Panc1 (cell line): ENCODE measurements at regions not wholly inside any gene's neighbourhood (a gene's known extent, or its start where the extent isn't known, plus 50 kb on each side); places are given as distances from the start of the nearest gene placed in this dataset.

ENCODE experiments used
- ATAC-seq: fragments of 200-7000 bp; cut with Tn5 transposase; 2 replicates; pipeline ENCODE4 v1.9.1; 2020; ENCODE audit warnings: mild to moderate bottlenecking, moderate library complexity
- BruUV-seq: library from RNA; stranded (reverse); fragments of 400-500 nt; replicated peaks from 2 replicates; lab custom pipeline; 2021; lab: Mats Ljungman, UMichigan
- CTCF ChIA-PET: fragments of 300-600 bp; sonication (Branson Sonifier 250); formaldehyde crosslinking; loops from one replicate; lab custom pipeline; 2022; ENCODE audit warnings: antibody characterized with exemption; lab: Charles Lee
- POLR2A ChIA-PET: fragments of 300-600 bp; sonication (Branson Sonifier 250); formaldehyde crosslinking; loops from one replicate; lab custom pipeline; 2022; ENCODE audit warnings: antibody characterized with exemption; lab: Charles Lee
- DNase-seq: peaks from one replicate; pipeline ENCODE4 v3.0.0-alpha.2; 2010; ENCODE audit warnings: low read depth, low spot score
- H3K27ac ChIP-seq: 2 replicates; pipeline ENCODE4 v1.5.1; 2011; ENCODE audit warnings: mild to moderate bottlenecking, low read length, inconsistent platforms
- H3K27me3 ChIP-seq: fragments of 200-500 bp; sonication (Bioruptor generic); 2 replicates; pipeline ENCODE4 v1.6.0; 2014; ENCODE audit warnings: low read length, inconsistent platforms; ENCODE audit not compliant: control insufficient read depth, insufficient read depth
- H3K36me3 ChIP-seq: fragments of 200-500 bp; sonication (Bioruptor generic); 2 replicates; pipeline ENCODE4 v1.5.1; 2014; ENCODE audit warnings: inconsistent platforms, mild to moderate bottlenecking, low read length, moderate library complexity; ENCODE audit not compliant: control insufficient read depth, insufficient read depth
- H3K4me1 ChIP-seq: 2 replicates; pipeline ENCODE4 v1.5.1; 2011; ENCODE audit warnings: inconsistent platforms, mild to moderate bottlenecking, low read length, moderate library complexity; ENCODE audit not compliant: control insufficient read depth, insufficient read depth
- H3K4me3 ChIP-seq, 2 experiments: 2 replicates each; pipeline ENCODE4 v1.5.1; 2011 to 2012; ENCODE audit warnings: low read depth in 2 of 2, low read length in 2 of 2, mild to moderate bottlenecking in 2 of 2, inconsistent platforms in 1 of 2, moderate library complexity in 1 of 2
- H3K9me3 ChIP-seq: fragments of 200-500 bp; sonication (Bioruptor generic); 2 replicates; pipeline ENCODE4 v1.5.1; 2014; ENCODE audit warnings: low read depth, mild to moderate bottlenecking, inconsistent platforms, low read length, moderate library complexity; ENCODE audit not compliant: control insufficient read depth, insufficient read depth
- POLR2AphosphoS5 ChIP-seq: IDR thresholded peaks from 2 replicates; pipeline ENCODE4 v1.6.1; 2012; ENCODE audit warnings: mild to moderate bottlenecking, low read depth, low read length, moderate library complexity
- SIN3A ChIP-seq: IDR thresholded peaks from 2 replicates; pipeline ENCODE4 v1.6.1; 2012; ENCODE audit warnings: low read depth, mild to moderate bottlenecking, low read length, moderate library complexity, borderline replicate concordance; ENCODE audit not compliant: insufficient read depth
- TCF7L2 ChIP-seq: IDR thresholded peaks from 2 replicates; pipeline ENCODE4 v1.6.1; 2011; ENCODE audit warnings: mild to moderate bottlenecking, low read depth, low read length, inconsistent platforms
- in situ Hi-C: cut with HindIII; loops from 2 replicates; pipeline ENCODE4 v1.10.0; 2016; ENCODE audit warnings: low sequenced_read_pairs, low pct_unique_long_range_greater_than_20kb
- intact Hi-C: fragments of 100-400 bp; cut with micrococcal nuclease; formaldehyde crosslinking; loops from one replicate; pipeline ENCODE4 v1.10.0; 2022; ENCODE audit not compliant: unreplicated experiment
- TF ChIP-seq, protein P1 (sequence below), 2 experiments: IDR thresholded peaks; 2 replicates each; pipeline ENCODE4 v1.6.1; 2011 to 2012; ENCODE audit warnings: low read depth in 2 of 2, control low read depth in 1 of 2, low read length in 1 of 2, mild to moderate bottlenecking in 1 of 2, moderate library complexity in 1 of 2; ENCODE audit not compliant: insufficient read depth in 1 of 2
- TF ChIP-seq, protein P2 (sequence below): fragments of 450-650 bp; IDR thresholded peaks from 2 replicates; pipeline ENCODE4 v1.5.1; 2017; ENCODE audit warnings: mild to moderate bottlenecking

DNA sequence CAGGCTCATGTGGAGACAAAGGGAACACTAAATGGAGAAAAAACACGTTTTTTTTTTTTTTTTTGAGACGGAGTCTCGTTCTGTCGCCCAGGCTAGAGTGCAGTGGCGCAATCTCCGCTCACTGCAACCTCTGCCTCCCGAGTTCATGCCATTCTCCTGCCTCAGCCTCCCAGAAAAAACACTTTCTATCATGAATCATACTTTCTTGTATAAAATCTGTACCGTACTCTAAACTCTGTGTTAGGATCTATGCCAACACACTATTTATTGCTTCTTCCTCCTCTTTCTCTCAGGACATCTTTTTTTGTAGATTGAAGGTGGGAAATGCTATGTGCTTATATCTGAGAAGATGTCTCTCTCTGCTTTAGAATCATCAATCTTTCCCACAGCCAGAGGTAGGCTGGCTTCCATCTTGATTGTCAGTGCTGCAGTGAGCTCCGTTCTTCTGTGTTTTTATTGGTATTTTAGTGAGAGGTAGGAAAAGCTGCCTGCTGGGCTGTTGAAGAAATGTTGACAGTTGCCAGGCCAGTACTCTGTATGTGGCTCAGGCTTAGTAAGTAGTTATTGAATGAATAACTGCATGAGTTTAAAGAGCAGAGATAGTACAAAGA lies 101.1 kb downstream of the GPR85 start:
- H3K27me3 ChIP-seq: no peaks in the 10 kb centered on the region; the same call in 1 of the 2 replicates
- DNase-seq (no peak), ATAC-seq (no peak)
- intact Hi-C loops (no loop called here), in situ Hi-C loops (no loop called here)
- TF ChIP-seq SIN3A (no peak), POLR2AphosphoS5 (no peak), TCF7L2 (no peak)
- TF ChIP-seq, protein P1, sequence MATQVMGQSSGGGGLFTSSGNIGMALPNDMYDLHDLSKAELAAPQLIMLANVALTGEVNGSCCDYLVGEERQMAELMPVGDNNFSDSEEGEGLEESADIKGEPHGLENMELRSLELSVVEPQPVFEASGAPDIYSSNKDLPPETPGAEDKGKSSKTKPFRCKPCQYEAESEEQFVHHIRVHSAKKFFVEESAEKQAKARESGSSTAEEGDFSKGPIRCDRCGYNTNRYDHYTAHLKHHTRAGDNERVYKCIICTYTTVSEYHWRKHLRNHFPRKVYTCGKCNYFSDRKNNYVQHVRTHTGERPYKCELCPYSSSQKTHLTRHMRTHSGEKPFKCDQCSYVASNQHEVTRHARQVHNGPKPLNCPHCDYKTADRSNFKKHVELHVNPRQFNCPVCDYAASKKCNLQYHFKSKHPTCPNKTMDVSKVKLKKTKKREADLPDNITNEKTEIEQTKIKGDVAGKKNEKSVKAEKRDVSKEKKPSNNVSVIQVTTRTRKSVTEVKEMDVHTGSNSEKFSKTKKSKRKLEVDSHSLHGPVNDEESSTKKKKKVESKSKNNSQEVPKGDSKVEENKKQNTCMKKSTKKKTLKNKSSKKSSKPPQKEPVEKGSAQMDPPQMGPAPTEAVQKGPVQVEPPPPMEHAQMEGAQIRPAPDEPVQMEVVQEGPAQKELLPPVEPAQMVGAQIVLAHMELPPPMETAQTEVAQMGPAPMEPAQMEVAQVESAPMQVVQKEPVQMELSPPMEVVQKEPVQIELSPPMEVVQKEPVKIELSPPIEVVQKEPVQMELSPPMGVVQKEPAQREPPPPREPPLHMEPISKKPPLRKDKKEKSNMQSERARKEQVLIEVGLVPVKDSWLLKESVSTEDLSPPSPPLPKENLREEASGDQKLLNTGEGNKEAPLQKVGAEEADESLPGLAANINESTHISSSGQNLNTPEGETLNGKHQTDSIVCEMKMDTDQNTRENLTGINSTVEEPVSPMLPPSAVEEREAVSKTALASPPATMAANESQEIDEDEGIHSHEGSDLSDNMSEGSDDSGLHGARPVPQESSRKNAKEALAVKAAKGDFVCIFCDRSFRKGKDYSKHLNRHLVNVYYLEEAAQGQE (IDR thresholded peaks at IDR 0.05; ENCODE audit: insufficient read depth in 1 of 2, low read depth in 2 of 2, low read length in 1 of 2): no peak
- TF ChIP-seq, protein P2, sequence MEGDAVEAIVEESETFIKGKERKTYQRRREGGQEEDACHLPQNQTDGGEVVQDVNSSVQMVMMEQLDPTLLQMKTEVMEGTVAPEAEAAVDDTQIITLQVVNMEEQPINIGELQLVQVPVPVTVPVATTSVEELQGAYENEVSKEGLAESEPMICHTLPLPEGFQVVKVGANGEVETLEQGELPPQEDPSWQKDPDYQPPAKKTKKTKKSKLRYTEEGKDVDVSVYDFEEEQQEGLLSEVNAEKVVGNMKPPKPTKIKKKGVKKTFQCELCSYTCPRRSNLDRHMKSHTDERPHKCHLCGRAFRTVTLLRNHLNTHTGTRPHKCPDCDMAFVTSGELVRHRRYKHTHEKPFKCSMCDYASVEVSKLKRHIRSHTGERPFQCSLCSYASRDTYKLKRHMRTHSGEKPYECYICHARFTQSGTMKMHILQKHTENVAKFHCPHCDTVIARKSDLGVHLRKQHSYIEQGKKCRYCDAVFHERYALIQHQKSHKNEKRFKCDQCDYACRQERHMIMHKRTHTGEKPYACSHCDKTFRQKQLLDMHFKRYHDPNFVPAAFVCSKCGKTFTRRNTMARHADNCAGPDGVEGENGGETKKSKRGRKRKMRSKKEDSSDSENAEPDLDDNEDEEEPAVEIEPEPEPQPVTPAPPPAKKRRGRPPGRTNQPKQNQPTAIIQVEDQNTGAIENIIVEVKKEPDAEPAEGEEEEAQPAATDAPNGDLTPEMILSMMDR: no peak
- BruUV-seq: no TSS peak
- POLR2A ChIA-PET: no interaction called here
- no peaks in the 10 kb centered on the region; the same call in 1 of the 2 replicates for H3K36me3 ChIP-seq
- CTCF ChIA-PET: interaction anchor here (0.6 kb wide), 1 partner anchor 1244 kb away, joined by 3 read pairs; no protein-coding TSS in a partner anchor
- no peak overlapping the region for H3K27ac ChIP-seq
- H3K4me1 ChIP-seq: no peaks in the 10 kb centered on the region
- no peaks in the 10 kb centered on the region for H3K9me3 ChIP-seq
- no peak overlapping the region for H3K4me3 ChIP-seq

DNA sequence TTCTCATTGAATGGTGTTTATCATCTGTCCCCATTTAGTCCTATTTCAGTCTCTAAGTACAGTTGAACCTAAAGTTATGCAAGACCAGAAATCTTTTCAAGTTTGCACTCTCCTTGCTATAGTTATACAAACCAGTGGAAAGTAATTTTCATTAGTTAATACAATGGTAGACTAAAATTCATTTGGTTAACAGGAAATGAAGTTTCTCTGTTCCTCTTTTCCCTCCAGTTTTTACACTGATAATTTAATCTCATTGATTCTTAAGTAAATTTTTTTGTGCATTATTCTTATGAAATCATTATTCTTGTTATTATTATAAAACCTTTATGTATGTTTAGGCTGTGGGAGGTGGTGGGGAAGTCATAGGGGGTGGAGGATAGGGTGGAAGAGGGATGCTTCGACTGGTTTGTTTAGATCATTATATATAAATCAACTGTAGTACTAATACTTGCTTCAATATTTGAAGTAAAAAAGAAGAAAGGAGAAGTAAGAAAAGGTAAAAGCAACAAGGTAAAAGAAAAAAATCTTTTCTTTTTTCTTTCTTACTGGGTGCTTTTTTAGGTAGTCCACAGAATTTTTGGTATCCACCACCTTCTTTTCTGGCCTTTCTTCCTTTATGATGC lies 104.1 kb downstream of the GPR85 start:
- ChIA-PET POLR2A (no interaction called here), CTCF (no interaction called here)
- TF ChIP-seq TCF7L2: no peak
- Histone ChIP-seq H3K4me3 (no peak overlapping the region), H3K9me3 (no peaks in the 10 kb centered on the region), H3K27ac (no peak overlapping the region), H3K27me3 (no peaks in the 10 kb centered on the region; the same call in 1 of the 2 replicates), H3K4me1 (no peaks in the 10 kb centered on the region), H3K36me3 (no peaks in the 10 kb centered on the region)
- DNase-seq: no peak
- no peak for ATAC-seq
- in situ Hi-C loops (no loop called here), intact Hi-C loops (no loop called here)
- no TSS peak for BruUV-seq

DNA sequence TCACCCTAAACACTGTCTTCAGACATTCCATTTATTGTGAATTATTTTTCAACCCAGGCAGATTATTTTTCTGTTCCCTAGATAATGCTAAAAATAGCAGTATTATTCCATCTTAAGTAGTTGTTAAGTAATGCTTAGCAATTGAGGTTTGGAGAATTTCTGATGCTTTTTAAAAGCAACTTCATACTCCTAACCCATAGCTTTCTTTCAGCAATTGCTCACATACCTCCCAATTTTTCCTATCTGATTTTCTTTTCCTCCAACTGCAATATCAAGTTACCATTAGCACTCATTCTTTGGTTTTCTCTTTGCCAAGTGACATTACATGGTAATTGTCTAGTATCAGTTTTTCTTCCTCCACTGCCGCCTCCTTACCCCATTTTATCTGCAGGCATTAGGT lies 104.7 kb downstream of the GPR85 start:
- ATAC-seq (no peak), DNase-seq (no peak)
- in situ Hi-C loops (no loop called here), intact Hi-C loops (no loop called here)
- BruUV-seq: no TSS peak
- Histone ChIP-seq H3K36me3 (no peaks in the 10 kb centered on the region), H3K9me3 (no peaks in the 10 kb centered on the region), H3K4me3 (no peak overlapping the region), H3K27me3 (no peaks in the 10 kb centered on the region; the same call in 1 of the 2 replicates), H3K27ac (no peak overlapping the region), H3K4me1 (no peaks in the 10 kb centered on the region)
- ChIA-PET POLR2A (no interaction called here), CTCF (no interaction called here)
- TF ChIP-seq SIN3A: no peak
- TF ChIP-seq, protein P1 (IDR thresholded peaks at IDR 0.05; ENCODE audit: insufficient read depth in 1 of 2, low read depth in 2 of 2, low read length in 1 of 2): no peak
- no peak for TF ChIP-seq TCF7L2
- TF ChIP-seq, protein P2: no peak
- no peak for TF ChIP-seq POLR2AphosphoS5
